ENCODE measurements at regions not wholly inside any gene's neighbourhood (a gene's known extent, or its start where the extent isn't known, plus 50 kb on each side); places are given as distances from the start of the nearest gene placed in this dataset.
"Not testable (repeated sequence)": the region's sequence is repeated elsewhere in the genome, so short reads cannot be mapped to it uniquely, and the experiment has no call there.

DNA sequence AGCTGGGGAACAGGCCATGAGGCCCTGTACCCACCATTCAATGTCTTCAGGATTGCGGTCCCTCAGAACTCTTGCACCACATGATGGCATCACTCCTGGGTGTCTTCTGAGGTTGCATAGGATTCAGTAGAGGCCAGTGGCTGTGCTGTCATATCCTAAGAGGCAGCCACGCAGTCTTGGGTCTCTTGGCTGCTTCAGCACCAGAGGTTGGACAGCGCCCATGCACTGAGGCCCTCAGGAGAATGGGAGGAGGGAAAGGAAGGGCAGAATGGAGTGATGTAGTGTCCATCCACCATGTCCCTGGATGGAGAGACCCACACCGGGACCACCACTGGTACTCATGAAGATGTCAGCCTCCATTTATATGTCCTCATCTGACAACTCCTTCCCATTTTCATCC, 439.9 kb downstream of the TUBA3C start:
- DNase-seq = not testable (repeated sequence)

- no peak for DNase-seq
Measured at GRCh38 chr13:18739310-18739709, 442.3 kb downstream of the TUBA3C start.

- DNase-seq = not testable (repeated sequence)
Measured at GRCh38 chr13:18738086-18738485, 443.5 kb downstream of the TUBA3C start.

DNA sequence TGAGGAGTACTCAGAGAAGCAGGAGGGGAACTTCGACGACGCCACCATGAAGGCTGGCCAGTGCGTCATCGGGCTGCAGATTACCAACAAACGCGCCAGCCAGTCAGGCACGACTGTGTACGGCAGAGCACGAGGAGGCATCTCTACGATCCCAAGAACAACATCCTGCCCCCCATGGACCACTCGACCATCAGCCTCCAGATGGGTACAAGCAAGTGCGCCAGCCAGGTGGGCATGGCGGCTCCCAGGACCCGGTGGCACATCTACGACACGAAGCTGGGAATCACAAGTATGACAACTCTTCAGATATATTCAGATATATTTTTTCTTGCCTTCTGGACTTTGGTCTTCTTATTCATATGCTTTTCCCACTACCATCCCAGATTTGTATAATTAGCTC, 454.5 kb downstream of the TUBA3C start:
- not testable (repeated sequence) for DNase-seq

DNA sequence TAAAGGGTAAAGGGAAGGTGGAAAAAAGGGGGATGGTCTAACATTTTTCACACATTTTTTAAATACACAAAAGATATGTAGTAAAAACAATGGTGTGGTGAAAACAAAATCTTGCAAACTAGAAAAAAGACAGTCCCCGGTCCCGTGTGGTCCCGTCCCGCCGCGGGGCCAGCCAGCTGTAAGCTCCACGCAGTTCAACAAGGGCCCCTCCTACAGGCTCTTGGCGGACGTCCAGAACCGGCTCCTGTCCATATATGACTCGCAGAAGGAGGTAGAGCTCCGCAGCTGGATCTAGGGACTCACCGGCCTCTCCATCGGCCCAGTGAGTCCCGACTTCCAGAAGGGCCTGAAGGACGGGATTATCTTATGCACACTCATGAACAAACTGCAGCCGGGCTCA, 455.1 kb downstream of the TUBA3C start:
- DNase-seq = not testable (repeated sequence)

DNA sequence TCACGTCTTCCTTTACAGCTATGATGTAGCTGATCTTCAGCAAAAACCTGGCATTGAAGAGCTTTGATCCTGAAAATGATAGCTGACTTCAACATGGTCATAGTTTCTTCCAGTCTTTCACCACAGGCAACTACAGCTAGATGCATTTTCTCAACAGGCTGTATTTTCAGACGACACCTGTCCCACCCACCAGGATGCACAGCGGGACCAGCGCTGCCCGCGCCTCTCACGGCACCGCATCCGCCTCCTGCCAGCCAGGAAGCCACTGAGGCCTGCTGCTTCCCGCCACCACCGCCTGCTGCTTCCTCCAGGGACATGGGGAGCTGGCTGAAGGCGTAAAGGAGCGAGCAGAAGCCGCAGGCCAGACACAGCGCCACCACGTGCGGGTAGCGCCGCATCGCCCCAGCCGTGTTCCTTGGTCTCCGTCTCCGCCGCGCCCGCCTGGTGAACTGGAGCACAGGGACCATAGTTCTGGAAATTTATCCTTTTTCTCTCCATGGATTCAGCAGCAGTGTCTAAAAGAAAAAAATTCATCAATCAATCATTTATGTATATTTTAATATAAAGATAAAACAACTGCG, 456.3 kb downstream of the TUBA3C start:
- DNase-seq = not testable (repeated sequence)

DNA sequence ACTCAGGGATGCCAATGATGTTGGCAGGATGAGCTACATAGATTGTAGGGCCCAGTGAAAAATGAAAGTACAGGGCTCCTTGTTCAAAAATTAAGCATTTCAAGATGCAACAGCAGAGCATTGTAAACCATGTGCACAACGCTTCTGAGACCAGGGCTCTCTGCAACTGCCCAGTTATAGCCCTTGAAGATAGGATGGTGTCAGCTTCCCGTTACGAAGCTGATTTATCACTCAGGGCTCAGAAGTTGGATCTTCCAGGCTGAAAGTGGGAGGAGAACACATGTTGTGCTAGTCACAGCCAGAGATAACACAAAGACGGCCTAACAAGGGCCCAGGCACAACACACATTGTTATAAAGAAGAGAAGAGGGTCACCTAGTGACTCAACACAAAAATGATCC, 466.7 kb downstream of the TUBA3C start:
- DNase-seq = no peak

DNA sequence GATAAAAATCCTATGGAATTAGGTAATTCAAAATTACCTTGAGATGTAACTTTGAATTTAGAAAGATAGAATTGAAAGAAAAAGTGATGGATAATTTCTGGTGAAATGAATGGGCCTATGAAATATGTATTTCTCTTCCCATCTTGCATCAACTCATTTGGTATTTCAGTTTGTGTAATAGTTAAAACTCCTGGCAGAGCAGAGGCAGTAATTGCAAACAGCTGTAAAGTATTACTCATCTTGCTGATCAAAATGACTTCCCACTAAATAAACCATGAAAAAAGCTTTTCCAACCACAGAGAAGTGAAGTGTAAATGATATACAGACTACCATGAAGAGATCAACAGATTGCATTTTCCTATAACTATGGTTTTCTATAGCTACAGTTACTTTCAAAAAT, 471.0 kb downstream of the TUBA3C start:
- not testable (repeated sequence) for DNase-seq

DNA sequence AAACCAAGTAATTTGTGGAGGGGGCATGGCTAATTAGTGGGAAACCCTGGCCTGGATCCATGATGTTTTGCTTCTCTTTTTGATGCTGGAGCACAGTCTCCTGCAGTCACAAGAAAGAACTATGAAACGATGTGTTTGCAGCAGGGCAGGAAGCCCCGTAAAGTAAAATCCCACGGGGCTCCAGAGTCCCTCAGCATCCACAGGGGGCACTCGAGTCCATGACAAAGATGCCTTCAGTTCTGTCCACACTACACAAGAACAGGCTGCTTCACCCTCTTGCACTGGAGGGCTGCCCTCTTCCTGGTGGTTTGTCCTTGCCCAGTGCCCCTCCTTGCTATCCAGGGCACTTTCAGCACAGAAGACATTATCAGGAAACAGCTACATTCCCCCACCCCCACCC, 475.1 kb downstream of the TUBA3C start:
- not testable (repeated sequence) for DNase-seq

DNA sequence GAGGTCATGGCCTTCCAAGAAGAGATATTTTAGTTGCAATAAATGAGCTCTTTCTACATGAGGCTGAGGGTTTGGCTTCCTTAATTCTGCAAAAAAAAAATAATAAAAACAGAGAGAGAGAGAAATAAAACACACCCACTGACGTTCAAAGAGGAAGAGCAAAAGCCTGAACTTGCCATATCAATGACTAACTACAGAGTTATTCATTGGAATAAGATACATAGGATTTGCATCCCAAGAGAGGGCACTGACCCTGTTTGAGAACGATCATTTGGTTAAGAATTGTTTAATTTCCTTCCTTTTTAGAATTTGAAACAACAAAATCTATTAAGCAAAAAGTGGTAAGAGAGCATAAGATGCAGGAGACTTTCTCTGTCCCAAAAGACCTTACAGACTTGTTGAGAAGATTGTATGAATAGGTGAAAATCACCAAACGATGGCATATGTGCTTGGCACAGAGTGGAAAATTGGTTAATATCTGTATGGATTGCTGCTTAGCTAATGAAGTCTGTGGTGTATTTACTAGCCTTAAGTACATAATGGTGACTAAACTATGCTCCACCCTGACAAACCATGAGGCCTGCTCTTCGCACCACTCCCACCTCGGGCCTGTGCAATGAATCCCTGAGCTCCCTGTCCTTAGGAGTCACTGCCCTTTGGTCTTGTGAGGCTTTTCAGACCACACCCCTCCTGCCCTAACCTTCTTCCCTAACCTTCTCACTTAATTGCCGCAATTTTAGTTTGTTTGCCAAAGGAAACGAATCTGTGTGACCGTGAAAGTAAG, 479.0 kb downstream of the TUBA3C start:
- DNase-seq = not testable (repeated sequence)

GRCh38 chr13:18698332-18698731, 483.3 kb downstream of the TUBA3C start:
- DNase-seq = not testable (repeated sequence)

- not testable (repeated sequence) for DNase-seq
Measured at GRCh38 chr13:18697851-18698250, 483.8 kb downstream of the TUBA3C start.

- DNase-seq = not testable (repeated sequence)
Measured at GRCh38 chr13:18697221-18697620, 484.4 kb downstream of the TUBA3C start.

GRCh38 chr13:18677403-18677802, 504.2 kb downstream of the TUBA3C start:
- not testable (repeated sequence) for DNase-seq

DNA sequence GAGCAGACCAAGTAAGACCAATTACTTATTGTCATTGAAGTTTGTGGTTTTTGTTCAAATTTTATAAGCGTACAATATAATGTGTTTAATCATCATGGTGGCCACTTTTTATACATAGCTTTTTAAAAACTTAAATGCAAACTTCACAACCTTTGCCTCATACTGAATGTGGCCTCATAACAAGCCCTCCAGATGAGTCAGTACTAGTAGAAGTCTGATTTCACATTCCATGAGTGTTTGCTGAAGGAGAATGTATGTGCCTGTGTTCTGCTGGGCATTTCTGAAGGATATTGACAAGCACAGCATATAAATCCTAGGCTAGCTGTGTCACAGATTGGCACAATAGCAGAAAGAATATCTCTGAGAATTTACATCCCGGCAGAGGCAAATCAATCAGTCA, 506.4 kb downstream of the TUBA3C start:
- DNase-seq = not testable (repeated sequence)

DNA sequence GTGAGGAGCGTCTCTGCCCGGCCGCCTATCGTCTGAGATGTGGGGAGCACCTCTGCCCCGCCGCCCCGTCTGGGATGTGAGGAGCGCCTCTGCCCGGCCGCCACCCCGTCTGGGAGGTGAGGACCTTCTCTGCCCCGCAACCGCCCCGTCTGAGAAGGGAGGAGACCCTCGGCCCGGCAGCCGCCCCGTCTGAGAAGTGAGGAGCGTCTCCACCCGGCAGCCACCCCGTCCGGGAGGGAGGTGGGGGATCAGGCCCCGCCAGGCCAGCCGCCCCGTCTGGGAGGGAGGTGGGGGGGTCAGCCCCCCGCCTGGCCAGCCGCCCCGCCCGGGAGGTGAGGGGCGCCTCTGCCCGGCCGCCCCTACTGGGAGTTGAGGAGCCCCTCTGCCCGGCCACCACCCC, 507.8 kb downstream of the TUBA3C start:
- DNase-seq = not testable (repeated sequence)

GRCh38 chr13:18666585-18666984, 515.0 kb downstream of the TUBA3C start:
- not testable (repeated sequence) for DNase-seq

- not testable (repeated sequence) for DNase-seq
Measured at GRCh38 chr13:18665716-18666115, 515.9 kb downstream of the TUBA3C start.

DNA sequence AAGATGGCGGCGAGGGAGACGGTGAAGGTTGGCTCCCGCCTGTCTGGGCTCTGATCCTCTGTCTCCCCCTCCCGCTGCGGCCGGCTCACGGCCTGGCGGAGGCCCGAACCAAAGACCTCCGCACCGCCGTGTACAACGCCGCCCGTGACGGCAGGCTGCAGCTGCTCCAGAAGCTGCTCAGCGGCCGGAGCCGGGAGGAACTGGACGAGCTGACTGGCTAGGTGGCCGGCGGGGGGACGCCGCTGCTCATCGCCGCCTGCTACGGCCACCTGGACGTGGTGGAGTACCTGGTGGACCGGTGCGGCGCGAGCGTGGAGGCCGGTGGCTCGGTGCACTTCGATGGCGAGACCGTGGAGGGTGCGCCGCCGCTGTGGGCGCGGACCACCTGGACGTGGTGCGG, 516.5 kb downstream of the TUBA3C start:
- not testable (repeated sequence) for DNase-seq

GRCh38 chr13:18663222-18663621, 518.4 kb downstream of the TUBA3C start:
- not testable (repeated sequence) for DNase-seq

GRCh38 chr13:18643644-18644172, 537.9 kb downstream of the TUBA3C start:
- DNase-seq = not testable (repeated sequence)

DNA sequence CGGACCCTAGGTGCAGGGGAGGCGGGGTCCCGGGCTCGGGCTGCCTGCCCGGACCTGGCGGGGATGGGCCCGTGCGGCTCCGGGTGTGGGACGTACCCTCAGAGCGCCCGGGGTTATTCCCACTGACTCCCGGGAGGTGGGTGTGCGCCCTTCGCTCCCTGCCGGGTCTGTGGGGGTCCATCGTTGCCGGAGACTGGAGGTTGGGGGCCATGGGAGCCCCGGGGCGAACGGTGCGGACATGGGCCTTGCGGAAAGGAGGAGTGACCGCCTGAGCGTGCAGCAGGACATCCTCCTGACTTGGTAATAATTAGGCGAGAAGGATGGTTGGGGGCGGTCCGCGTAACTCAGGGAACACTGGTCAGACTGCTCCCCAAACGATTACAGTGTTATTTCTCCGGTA, 552.7 kb downstream of the TUBA3C start:
- not testable (repeated sequence) for DNase-seq

- no peak for DNase-seq
Measured at GRCh38 chr13:18628428-18628827, 553.2 kb downstream of the TUBA3C start.

DNA sequence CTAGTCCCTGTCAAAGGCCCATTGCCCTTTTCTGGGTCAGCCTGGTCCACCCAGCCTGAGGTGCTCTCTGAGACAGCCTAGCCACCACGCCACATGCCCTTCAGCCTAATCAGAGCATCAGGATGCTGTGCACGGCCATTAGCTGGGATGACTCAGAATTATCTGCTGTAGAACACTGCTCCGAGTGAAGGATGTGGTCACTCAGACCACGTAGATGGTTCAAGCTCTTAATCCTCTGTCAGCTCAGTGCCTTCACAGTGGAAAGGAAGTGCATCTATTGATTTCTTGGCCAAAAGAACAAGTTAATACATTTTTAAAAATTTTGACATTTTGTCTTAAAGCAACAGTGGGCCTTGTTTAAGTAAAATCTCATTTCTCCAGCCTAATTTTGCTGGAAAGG, 557.6 kb downstream of the TUBA3C start:
- DNase-seq = not testable (repeated sequence)

All from activated gamma-delta T cell (primary cell).